Bronchial epithelial cell (primary cell): ENCODE measurements at regions not wholly inside any gene's neighbourhood (a gene's known extent, or its start where the extent isn't known, plus 50 kb on each side); places are given as distances from the start of the nearest gene placed in this dataset.

Source experiments
- DNase-seq: peaks from one replicate; pipeline ENCODE4 v3.0.0-alpha.2; 2010; ENCODE audit warnings: low read depth
- FAIRE-seq: peaks from 2 replicates; lab custom pipeline; 2011; peaks lifted over from hg19 to GRCh38; lab: Jason Lieb, UNC
- H3K27me3 ChIP-seq: 2 replicates; pipeline ENCODE4 v1.5.1; 2011; ENCODE audit warnings: low read length; ENCODE audit not compliant: control insufficient read depth, insufficient read depth
- H3K36me3 ChIP-seq: 2 replicates; pipeline ENCODE4 v1.5.1; 2011; ENCODE audit warnings: low read length; ENCODE audit not compliant: control insufficient read depth, insufficient read depth
- H3K4me3 ChIP-seq: 2 replicates; pipeline ENCODE4 v1.5.1; 2011; ENCODE audit warnings: mild to moderate bottlenecking, low read depth, low read length, control low read depth
- CTCF ChIP-seq: IDR thresholded peaks from 2 replicates; pipeline ENCODE4 v1.5.1; 2011; ENCODE audit warnings: mild to moderate bottlenecking, moderate library complexity, low read length, control low read depth, inconsistent platforms; ENCODE audit not compliant: insufficient read depth, severe bottlenecking

- TF ChIP-seq CTCF: no peak
- Histone ChIP-seq H3K4me3 (no peak overlapping the region), H3K36me3 (no peaks in the 10 kb centered on the region), H3K27me3 (no peaks in the 10 kb centered on the region)
- FAIRE-seq (no peak), DNase-seq (peak; percentile 4)
These were observed 106.3 kb upstream of the TMLHE start for GRCh38 chrX:155718972-155719586.

GRCh38 chrX:155715141-155715540 lies 102.4 kb upstream of the TMLHE start:
- DNase-seq: peak; percentile 48
- no peaks in the 10 kb centered on the region for H3K27me3 ChIP-seq

DNA sequence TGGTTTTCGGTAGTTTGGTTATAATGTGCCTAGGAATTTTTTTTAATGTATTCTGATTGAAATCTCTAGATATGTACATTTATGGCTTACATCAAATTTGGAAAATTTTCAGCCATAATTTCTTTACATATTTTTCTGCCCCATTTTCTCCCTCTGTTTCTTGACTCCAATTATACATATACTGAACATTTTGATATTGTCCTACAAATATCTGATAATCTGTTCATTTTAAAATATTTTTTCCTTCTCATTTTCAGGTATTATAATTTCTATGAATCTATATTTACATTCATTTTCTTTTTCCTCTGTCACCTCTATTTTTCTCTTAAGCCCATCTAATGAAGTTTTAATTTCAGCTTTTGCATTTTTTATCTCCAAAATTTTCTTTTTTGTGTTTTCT lies 82.7 kb upstream of the TMLHE start:
- DNase-seq (no peak), FAIRE-seq (no peak)
- H3K4me3 ChIP-seq: no peak overlapping the region
- no peaks in the 10 kb centered on the region for H3K36me3 ChIP-seq
- TF ChIP-seq CTCF: no peak
- no peaks in the 10 kb centered on the region for H3K27me3 ChIP-seq

More at GRCh38 chrX:155715141-155715540, 102.4 kb upstream of the TMLHE start:
- Histone ChIP-seq H3K36me3 (no peaks in the 10 kb centered on the region), H3K4me3 (no peak overlapping the region)
- no peak for FAIRE-seq
- no peak for TF ChIP-seq CTCF

GRCh38 chrX:155694649-155695048 lies 81.9 kb upstream of the TMLHE start:
- FAIRE-seq (no peak), DNase-seq (no peak)

DNA sequence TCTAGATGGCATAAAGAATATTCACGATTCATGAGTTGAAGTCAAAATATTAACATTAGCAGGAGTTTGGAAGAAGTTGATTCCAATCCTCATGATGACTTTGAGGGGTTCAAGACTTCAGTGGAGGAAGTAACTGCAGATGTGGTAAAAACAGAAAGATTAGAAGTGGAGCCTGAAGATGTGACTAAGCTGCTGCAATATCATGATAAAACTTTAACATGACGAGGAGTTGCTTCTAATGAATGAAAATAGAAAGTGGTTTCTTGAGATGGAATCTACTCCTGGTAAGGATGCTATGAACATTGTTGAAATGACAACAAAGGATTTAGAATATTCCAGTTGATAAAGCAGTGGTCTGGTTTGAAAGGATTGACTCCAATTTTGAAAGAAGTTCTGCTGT lies 70.1 kb upstream of the TMLHE start:
- no peak for TF ChIP-seq CTCF
- no peak for FAIRE-seq
- DNase-seq: no peak
- Histone ChIP-seq H3K4me3 (no peak overlapping the region), H3K36me3 (no peaks in the 10 kb centered on the region), H3K27me3 (no peaks in the 10 kb centered on the region)

More at GRCh38 chrX:155694649-155695048, 81.9 kb upstream of the TMLHE start:
- Histone ChIP-seq H3K36me3 (no peaks in the 10 kb centered on the region), H3K4me3 (no peak overlapping the region), H3K27me3 (no peaks in the 10 kb centered on the region)
- TF ChIP-seq CTCF: no peak

GRCh38 chrX:155679715-155680114 lies 67.0 kb upstream of the TMLHE start:
- Histone ChIP-seq H3K36me3 (no peaks in the 10 kb centered on the region), H3K27me3 (no peaks in the 10 kb centered on the region), H3K4me3 (no peak overlapping the region)
- no peak for TF ChIP-seq CTCF
- FAIRE-seq: no peak
- no peak for DNase-seq
